ENCODE measurements at regions not wholly inside any gene's neighbourhood (a gene's known extent, or its start where the extent isn't known, plus 50 kb on each side); places are given as distances from the start of the nearest gene placed in this dataset.

GRCh38 chr6:92714346-92714745 is 705.0 kb downstream of the EPHA7 start:
- TF ChIP-seq CTCF (IDR thresholded peaks at IDR 0.05; ENCODE audit: low read depth, low read length, missing control alignments) = no peak
- in situ Hi-C loops (cut with HindIII; ENCODE audit: low pct_ligation_motif_present, low sequenced_read_pairs) = no loop called here
- Histone ChIP-seq H3K27me3 (replicated peaks) (no peaks in the 10 kb centered on the region), H3K36me3 (replicated peaks) (no peaks in the 10 kb centered on the region), H3K27ac (no peak overlapping the region), H3K4me3 (ENCODE audit: low read depth, low read length) (no peak overlapping the region)
- no peak for DNase-seq

DNA sequence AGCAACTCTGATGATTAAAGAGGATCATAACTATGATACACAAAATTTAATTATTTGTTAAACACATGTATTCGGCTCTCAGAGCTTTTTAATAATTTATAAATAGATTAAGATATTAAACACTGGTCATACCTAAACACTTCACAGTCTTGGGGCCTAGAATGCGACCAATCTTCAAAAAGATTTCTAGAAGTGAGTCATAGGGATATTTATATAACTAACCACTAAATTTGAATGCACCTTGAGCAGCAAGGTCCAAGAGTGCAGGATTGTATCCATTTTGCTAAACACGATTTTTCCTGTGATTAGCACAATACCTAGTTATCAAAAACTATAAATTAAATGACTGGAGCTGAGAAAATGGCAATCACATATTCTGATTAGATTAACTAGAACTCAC is 709.3 kb downstream of the EPHA7 start:
- no peaks in the 10 kb centered on the region for H3K36me3 ChIP-seq (replicated peaks)
- in situ Hi-C loops (cut with HindIII; ENCODE audit: low pct_ligation_motif_present, low sequenced_read_pairs) = no loop called here
- H3K27me3 ChIP-seq (replicated peaks) = no peaks in the 10 kb centered on the region
- DNase-seq = no peak
- no peak overlapping the region for H3K4me3 ChIP-seq (ENCODE audit: low read depth, low read length)
- TF ChIP-seq CTCF (IDR thresholded peaks at IDR 0.05; ENCODE audit: low read depth, low read length, missing control alignments) = no peak
- H3K27ac ChIP-seq = no peak overlapping the region

- DNase-seq = no peak
- Histone ChIP-seq H3K36me3 (replicated peaks) (no peaks in the 10 kb centered on the region), H3K4me3 (ENCODE audit: low read depth, low read length) (no peak overlapping the region), H3K27me3 (replicated peaks) (no peaks in the 10 kb centered on the region), H3K27ac (no peak overlapping the region)
- TF ChIP-seq CTCF (IDR thresholded peaks at IDR 0.05; ENCODE audit: low read depth, low read length, missing control alignments) = no peak
- in situ Hi-C loops (cut with HindIII; ENCODE audit: low pct_ligation_motif_present, low sequenced_read_pairs) = no loop called here
These were observed 710.4 kb downstream of the EPHA7 start for GRCh38 chr6:92708945-92709344.

- no peaks in the 10 kb centered on the region for H3K27me3 ChIP-seq (replicated peaks)
- no peak overlapping the region for H3K4me3 ChIP-seq (ENCODE audit: low read depth, low read length)
- no peak overlapping the region for H3K27ac ChIP-seq
- in situ Hi-C loops (cut with HindIII; ENCODE audit: low pct_ligation_motif_present, low sequenced_read_pairs) = no loop called here
- DNase-seq = no peak
- no peaks in the 10 kb centered on the region for H3K36me3 ChIP-seq (replicated peaks)
- no peak for TF ChIP-seq CTCF (IDR thresholded peaks at IDR 0.05; ENCODE audit: low read depth, low read length, missing control alignments)
These were observed 711.1 kb downstream of the EPHA7 start for GRCh38 chr6:92708270-92708669.

- TF ChIP-seq CTCF (IDR thresholded peaks at IDR 0.05; ENCODE audit: low read depth, low read length, missing control alignments) = no peak
- Histone ChIP-seq H3K4me3 (ENCODE audit: low read depth, low read length) (no peak overlapping the region), H3K36me3 (replicated peaks) (no peaks in the 10 kb centered on the region), H3K27me3 (replicated peaks) (no peaks in the 10 kb centered on the region), H3K27ac (no peak overlapping the region)
- in situ Hi-C loops (cut with HindIII; ENCODE audit: low pct_ligation_motif_present, low sequenced_read_pairs) = no loop called here
- DNase-seq = no peak
These were observed 712.4 kb downstream of the EPHA7 start for GRCh38 chr6:92706976-92707375.

DNA sequence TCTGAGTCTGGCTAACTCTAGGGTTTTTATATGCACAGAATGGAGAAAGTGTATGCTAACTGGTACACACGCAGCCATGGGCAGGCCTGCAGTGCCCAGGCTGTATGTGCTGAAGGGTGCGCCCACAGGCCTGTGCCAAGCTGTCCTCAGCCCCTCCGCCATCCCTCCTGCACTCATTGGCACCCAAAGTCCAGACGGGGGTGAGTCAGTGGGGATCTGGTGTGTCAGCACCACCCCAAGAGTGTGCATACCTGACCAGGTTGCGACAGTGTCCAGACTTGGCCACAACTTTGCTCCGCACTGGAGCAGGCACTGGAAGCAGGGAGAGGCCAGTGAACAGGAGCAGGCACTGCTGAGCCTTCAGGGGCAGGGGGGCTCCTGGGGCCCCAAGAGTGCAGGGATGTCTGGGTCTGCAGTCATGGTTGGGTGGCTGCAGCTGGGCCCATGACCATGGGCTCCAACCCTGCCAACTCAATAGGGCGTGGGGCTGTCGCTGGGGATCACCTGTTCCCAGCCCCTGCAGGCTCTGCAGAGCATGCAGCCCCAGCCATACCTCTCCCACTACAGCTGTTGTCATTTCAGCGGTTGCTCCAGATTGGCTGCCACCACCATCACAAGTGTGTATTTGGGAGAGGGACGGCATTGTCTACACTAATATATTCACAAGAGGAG is 717.8 kb downstream of the EPHA7 start:
- TF ChIP-seq CTCF (IDR thresholded peaks at IDR 0.05; ENCODE audit: low read depth, low read length, missing control alignments) = no peak
- Histone ChIP-seq H3K36me3 (replicated peaks) (no peaks in the 10 kb centered on the region), H3K27me3 (replicated peaks) (no peaks in the 10 kb centered on the region), H3K27ac (no peak overlapping the region), H3K4me3 (ENCODE audit: low read depth, low read length) (no peak overlapping the region)
- in situ Hi-C loops (cut with HindIII; ENCODE audit: low pct_ligation_motif_present, low sequenced_read_pairs) = no loop called here
- no peak for DNase-seq

Data from brain microvascular endothelial cell (primary cell).